GM18861 (cell line): ENCODE measurements at regions not wholly inside any gene's neighbourhood (a gene's known extent, or its start where the extent isn't known, plus 50 kb on each side); places are given as distances from the start of the nearest gene placed in this dataset.
"Not testable (repeated sequence)": the region's sequence is repeated elsewhere in the genome, so short reads cannot be mapped to it uniquely, and the experiment has no call there.

Experiments
- ATAC-seq: cut with Tn5 transposase; IDR thresholded peaks from one replicate; pipeline ENCODE4 v1.9.1; 2021; ENCODE audit not compliant: unreplicated experiment

GRCh38 chr22:47860907-47861306 is 1098.5 kb downstream of the TBC1D22A start:
- not testable (repeated sequence) for ATAC-seq

DNA sequence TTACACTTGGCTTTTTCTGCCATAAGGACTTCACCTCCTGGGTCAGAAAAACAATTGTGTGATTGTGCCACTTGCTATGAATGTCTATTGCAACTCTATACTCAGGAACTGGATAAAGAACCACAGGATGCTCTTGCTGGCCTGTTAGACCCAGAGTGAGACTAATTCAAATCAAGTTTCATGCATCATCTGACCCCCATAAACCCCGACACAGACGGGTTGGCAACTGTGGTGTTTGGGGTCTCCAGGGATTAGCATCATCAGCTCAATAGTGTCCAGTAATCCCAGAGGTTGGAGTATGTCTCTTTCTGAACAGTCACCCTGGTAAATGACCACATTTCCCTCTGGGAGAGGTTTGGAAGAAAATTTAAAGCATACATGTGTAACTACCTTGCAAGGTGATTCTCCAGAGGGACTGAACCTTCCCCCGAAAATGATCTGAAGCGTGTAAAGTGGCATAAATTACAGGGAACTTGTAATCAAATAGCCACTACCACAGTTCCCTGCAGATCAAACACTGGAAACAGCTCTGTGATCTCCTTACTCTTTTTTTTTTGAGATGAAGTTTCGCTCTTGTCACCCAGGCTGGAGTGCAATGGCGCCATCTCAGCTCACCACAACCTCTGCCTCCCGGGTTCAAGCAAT is 1097.6 kb downstream of the TBC1D22A start:
- no peak for ATAC-seq

DNA sequence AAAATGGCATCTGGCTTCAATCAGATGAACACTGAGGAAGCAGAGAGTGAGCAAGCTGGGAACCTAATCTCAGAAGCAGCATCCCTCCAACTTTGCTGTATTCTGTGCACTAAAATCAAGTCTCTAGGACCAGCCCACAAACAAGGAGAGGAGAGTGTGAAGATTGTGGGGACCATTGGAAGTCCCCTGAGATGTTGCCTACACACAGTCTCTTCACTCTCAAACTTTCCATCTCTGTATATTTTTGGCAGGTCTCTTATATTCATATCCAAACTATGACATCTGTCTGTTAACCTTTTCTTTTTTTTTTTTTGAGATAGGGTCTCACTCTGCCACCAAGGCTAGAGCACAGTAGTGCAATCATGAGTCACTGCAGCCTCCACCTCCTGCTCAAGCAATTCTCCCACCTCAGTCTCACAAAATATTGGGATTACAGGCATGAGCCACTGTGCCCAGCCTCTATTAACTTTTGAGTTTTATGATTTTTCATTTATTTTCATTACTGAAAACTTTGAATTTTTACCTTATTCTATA is 1096.4 kb downstream of the TBC1D22A start:
- no peak for ATAC-seq

- no peak for ATAC-seq
These were observed 1092.2 kb downstream of the TBC1D22A start for GRCh38 chr22:47854680-47855079.

DNA sequence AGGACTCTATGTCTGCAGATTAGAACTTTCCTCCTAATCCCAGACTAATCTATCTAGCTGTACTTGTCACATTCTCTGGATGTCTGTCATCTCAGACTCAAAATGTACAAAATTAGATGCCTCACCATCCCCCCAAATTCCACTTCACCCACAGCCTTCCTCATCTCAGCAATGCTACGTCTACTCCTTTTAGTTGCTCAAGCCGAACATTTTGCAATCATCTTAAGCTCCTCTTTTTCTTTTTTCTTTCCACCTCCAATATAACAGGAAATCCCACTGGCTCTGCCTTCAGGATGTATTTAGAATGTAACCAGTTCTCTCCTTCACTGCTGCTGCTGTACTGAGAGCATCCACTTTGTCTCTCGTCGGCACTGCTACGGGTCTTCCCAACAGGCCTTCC is 1091.8 kb downstream of the TBC1D22A start:
- ATAC-seq, result no peak

GRCh38 chr22:47853750-47854149 is 1091.3 kb downstream of the TBC1D22A start:
- ATAC-seq, result no peak

DNA sequence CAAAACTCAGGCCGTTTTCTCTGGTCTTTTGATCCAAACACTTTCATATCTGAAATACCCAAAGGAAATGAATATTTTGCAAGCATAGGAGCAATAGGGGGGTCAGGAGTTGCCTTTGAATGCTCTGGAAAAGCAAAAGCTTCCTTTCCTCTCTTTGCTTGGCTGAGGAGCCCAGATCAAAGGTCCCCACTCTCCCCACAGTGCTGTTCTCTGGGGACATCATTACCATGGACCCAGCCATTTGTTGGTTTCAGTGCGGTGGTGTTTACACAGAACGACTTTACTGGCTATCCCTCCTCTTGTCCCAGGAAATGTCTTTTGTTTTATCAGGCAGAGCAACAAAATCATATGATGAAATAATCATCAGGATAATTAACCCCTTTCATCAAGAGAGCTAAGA is 1089.1 kb downstream of the TBC1D22A start:
- no peak for ATAC-seq

DNA sequence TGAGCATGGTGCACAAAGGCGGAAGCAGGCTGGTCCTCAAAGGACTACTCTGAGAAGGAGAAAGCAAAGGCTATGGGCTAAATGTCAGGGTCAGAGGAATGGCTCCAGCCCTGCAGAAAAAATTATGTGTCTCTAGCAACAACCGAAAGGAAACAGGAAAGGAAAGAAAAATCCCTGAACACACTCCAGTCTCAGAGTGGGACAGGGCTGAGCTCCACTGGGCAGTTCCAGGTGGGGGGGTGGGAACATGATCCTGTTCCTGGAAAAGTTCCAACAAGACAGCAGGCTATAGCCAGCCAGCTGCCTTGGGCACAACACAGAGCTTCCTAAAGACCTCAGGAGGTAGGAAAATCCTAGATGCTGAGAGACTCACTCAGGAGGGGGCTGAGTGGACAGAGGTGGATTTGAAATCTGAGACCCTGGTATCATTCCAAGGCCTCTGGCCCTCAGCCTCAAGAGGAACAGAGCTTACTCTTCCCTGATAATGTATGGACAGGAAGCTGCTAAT is 1088.2 kb downstream of the TBC1D22A start:
- ATAC-seq, result no peak

GRCh38 chr22:47849576-47849975 is 1087.1 kb downstream of the TBC1D22A start:
- ATAC-seq, result no peak

- no peak for ATAC-seq
These were observed 1085.9 kb downstream of the TBC1D22A start for GRCh38 chr22:47848184-47848920.

DNA sequence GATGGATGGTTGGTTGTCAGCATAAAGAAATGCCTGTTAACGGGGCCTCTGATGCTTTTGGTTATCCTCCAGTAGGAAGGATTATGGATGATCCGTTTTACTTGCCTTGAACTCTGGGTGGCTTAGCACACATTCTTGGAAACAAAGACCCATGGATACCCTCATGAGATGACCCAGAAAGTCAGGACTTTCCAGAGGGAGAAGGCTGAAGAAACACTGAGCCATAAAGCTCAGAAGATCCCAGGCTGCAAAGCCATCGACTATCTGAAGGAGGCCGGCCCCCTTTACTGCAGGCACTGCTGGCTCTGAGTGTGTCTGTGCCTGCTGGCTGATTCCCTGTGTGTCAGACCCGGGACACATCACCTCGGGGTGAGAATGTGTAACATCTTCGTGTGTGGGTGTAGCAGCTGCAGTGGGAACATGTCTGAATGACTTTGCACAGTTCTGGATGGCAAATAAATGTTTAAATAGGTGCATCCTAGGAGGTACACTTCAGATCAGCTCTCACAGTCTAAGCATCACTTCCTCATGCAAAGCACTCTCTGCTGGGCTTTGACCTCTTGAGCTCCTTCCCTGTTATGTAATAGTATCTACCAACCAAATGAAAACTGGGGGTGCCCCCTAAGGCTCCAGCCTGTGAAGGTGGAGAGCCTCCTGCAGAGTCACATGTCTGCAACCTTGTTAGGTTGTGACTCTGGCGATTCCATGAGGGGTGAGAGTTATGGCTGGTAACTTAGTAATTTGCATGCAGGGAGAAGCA is 1084.9 kb downstream of the TBC1D22A start:
- ATAC-seq, result no peak

GRCh38 chr22:47846206-47846605 is 1083.8 kb downstream of the TBC1D22A start:
- no peak for ATAC-seq

DNA sequence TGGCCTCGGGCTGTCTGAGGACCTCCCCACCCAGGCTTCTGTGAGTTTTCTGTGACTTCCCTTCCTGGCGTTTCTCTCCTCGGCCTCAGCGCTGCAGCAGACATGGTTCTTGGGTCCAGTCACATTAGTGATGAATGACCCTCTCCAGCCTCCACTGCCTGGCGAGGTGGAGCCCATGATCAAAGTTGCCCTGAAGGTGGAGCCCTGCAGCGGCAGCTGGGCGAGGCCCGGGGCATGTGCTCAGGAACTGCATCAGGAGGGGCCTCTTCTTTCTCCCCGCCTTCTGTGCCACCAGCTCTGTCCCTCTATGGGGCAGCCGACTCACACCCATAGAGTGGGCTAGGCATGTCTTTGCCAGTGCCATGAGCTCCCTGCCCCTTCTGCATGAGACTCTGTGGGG is 1079.7 kb downstream of the TBC1D22A start:
- ATAC-seq, result no peak

DNA sequence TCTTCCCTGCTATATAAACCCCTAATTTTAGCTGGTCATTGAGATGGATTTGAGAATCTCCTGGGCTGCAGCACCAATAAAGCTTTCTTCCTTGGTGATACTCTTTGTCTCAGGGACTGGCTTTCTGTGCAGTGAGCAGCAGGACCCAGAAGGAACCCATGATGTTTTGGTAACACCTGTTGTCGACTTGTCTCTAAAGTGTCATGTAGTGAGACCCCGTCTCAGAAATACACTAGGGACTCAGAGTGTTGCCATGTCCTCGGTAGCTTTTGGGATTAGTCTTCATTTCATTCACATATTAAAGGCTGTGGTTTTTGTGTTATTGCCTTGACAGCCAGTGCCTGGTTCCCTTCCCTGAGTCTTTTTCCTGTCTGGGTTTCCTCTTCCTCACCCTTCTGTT is 1078.7 kb downstream of the TBC1D22A start:
- ATAC-seq, result no peak

DNA sequence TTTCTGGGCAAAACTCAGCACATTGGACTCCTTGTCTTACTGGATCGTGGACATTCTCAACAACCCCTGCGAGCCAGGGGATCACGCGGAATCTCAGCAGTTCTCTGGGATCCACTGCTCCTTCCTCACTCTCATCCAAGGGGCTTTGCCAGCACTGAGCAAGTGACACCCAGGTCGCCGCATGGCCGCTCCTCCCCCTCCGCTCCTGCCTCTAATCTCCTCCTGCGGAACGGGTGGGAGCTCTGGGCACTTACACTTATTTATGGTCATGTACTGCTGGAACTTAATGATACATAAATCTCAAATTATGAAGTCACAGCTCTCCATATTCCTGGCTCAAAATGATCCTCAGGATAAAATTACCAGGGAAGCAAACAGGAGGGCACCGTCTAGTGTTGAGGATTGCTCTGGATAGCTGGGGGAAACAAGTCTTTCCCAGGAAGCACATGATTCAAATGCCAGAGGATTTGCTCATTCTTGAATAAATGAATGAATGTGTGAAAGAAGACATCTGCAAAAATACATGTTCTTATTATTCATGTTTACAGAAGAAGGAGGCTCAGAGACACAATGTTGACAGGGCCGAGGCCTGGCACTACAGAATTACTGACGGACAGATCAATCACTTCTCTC is 1077.3 kb downstream of the TBC1D22A start:
- ATAC-seq, result no peak

DNA sequence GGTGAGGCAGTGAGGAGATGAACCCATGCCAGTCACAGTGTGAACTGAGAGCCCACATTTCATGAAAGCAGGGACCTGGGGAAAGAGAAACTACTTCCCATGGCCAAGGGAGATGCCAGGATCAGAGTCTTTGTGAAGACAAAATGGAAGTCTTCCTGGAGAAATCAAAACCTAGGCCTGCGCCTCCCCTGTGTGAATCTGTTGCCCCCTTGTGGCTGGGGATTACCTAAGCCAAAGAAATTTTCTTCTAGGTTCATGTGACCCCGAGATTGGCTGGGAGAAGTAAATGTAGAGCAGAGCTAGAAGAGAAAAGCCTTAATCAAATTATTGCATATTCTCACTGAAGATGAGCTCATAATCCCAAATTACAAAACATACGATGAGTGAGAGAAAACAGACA is 1075.3 kb downstream of the TBC1D22A start:
- no peak for ATAC-seq

GRCh38 chr22:47836957-47837356 is 1074.5 kb downstream of the TBC1D22A start:
- no peak for ATAC-seq

- no peak for ATAC-seq
These were observed 1073.3 kb downstream of the TBC1D22A start for GRCh38 chr22:47835726-47836125.

- ATAC-seq, result no peak
These were observed 1063.6 kb downstream of the TBC1D22A start for GRCh38 chr22:47826016-47826415.

GRCh38 chr22:47822422-47822821 is 1060.0 kb downstream of the TBC1D22A start:
- ATAC-seq, result no peak

- ATAC-seq, result no peak
These were observed 1056.0 kb downstream of the TBC1D22A start for GRCh38 chr22:47818496-47818895.
